ENCODE measurements at regions not wholly inside any gene's neighbourhood (a gene's known extent, or its start where the extent isn't known, plus 50 kb on each side); places are given as distances from the start of the nearest gene placed in this dataset.

DNA sequence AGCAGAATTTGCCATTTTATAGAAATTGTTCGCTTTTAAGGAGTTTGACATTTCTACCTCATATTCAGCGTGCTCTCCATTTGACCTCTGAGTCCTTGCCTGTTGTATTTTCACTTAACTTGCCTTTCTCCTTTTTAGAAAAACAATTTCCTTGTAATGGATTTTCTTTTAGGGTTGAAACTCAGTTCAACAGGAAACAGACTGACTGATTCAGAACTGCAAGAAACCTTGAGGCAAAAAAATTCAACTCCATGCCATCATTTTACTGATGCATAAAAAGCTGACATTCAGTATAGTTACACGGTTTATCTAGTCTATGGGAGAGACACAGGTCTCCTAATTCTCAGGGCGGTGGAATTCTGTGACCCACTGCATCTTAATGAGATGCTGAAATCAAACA is 59.8 kb downstream of the MRPS30 start:
- peaks cover 2% of the 10 kb centered on the region for H3K4me1 Mint-ChIP-seq
- ATAC-seq (no peak), DNase-seq (no peak)
- no peaks in the 10 kb centered on the region for H3K9me3 Mint-ChIP-seq
- no peak overlapping the region for H3K27ac Mint-ChIP-seq
- no peaks in the 10 kb centered on the region for H3K36me3 Mint-ChIP-seq (ENCODE audit: low read depth)
- H3K4me3 Mint-ChIP-seq, result no peak overlapping the region
- H3K27me3 Mint-ChIP-seq, result peaks cover 3% of the 10 kb centered on the region

DNA sequence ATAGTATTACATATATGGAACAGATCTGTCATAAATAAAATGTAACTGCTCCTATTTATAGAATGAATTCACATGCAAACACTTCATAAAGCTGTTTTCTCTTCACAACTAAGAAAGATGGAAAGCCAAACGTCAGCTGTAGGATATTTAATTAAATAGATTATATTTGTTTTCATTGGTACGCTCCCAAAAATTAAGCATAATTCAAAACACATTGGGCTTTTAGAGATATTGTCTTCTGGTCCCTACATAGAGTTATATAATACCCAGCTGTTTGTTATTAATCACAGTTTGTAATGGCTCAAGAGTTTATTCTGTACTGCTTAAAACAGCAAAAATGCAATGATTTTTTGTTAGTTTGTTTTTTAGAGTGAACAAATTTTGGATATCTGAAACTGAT is 61.2 kb downstream of the MRPS30 start:
- no peak overlapping the region for H3K27ac Mint-ChIP-seq
- ATAC-seq (no peak), DNase-seq (no peak)
- H3K4me3 Mint-ChIP-seq, result no peak overlapping the region
- no peaks in the 10 kb centered on the region for H3K36me3 Mint-ChIP-seq (ENCODE audit: low read depth)
- peaks cover 6% of the 10 kb centered on the region for H3K4me1 Mint-ChIP-seq
- H3K27me3 Mint-ChIP-seq, result no peaks in the 10 kb centered on the region
- H3K9me3 Mint-ChIP-seq, result no peaks in the 10 kb centered on the region

DNA sequence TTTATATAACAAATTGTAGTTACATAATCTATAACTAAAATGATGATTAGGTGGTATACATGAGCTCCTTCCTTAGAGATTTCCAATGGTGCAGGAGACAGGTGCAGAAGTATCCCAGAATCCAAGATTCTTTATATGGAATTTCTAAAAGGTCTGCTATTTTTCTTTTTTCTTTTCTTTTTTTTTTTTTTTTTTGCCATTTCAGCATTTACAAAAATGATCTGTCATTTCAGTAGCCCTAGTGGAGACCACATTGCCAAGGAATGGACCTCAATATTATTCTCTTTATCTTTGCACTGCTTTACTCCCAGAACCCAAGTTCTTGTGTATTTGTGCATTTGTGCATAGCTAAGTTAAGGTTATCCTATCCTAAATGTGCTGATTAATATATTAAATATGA is 61.7 kb downstream of the MRPS30 start:
- no peak for ATAC-seq
- no peak for DNase-seq
- H3K4me1 Mint-ChIP-seq, result peaks cover 10% of the 10 kb centered on the region
- H3K27ac Mint-ChIP-seq, result no peak overlapping the region
- no peaks in the 10 kb centered on the region for H3K27me3 Mint-ChIP-seq
- H3K9me3 Mint-ChIP-seq, result no peaks in the 10 kb centered on the region
- H3K36me3 Mint-ChIP-seq (ENCODE audit: low read depth), result no peaks in the 10 kb centered on the region
- H3K4me3 Mint-ChIP-seq, result no peak overlapping the region

DNA sequence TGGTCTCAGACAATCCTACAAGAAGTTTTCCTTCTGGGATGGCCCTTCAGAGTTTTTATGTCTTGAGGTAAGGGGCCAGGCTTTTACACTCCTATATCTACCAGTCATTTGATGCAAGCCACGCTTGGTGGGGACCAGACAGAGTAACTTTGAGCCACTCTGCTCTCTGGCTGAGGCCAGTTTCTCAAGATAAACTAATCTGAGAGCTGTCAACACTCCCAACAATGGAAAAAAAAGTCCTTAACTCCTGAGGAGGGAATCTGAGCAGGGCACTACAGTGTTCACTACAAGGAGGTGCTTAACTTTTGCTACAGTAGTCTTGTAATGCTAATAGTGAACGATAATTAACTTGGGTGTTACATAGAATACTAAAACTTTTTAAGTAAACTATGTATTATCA is 62.7 kb downstream of the MRPS30 start:
- ATAC-seq, result no peak
- Mint-ChIP-seq H3K4me3 (no peak overlapping the region), H3K9me3 (peaks cover 5% of the 10 kb centered on the region), H3K36me3 (ENCODE audit: low read depth) (no peaks in the 10 kb centered on the region), H3K27me3 (no peaks in the 10 kb centered on the region), H3K27ac (no peak overlapping the region), H3K4me1 (peaks cover 20% of the 10 kb centered on the region)
- DNase-seq, result no peak

DNA sequence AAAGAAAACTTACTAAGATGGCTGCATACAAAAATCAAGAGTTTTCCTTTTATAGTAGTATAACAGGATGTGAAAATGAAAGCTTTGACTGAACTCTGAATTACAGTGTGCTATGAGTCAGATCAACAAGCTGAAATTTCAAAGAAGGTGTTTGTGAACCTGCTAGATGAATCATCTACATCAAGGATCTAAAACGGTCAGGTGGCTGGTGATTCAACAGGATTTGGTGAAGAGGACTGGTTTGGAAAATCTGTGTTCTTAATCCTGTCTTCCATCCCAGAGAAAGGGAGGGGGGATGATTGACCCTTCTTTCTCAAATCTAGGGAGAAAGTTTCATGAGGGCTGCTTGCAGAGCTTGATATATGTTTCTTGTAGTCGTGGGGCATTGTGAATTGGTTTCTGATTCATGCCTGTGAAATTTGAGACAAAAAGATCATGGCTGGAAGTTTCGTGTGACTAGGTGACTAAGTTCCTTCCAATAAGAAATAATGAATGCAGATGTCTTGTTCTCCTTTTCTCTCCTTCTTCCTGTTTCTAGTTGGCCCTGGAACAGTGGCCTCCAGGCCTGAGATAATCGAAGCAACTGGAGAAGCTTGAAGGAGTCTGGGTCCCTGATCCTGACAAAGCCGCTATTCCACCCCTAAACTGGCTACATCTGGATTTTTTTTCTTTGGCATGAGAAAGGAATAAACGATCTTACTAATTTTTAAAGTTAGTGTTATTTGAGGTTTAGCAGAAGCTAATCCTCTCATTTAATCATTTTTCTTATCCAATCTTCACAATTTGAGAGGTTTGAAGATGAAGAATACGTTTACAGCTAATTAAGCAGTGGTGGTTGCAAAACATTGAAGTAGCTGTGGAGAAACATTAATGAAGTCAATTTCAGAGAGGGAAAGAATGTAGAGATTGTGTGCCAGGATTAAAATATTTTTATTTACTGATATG is 67.2 kb downstream of the MRPS30 start:
- no peaks in the 10 kb centered on the region for H3K36me3 Mint-ChIP-seq (ENCODE audit: low read depth)
- peak overlapping the region; percentile 92 for H3K27ac Mint-ChIP-seq
- H3K4me3 Mint-ChIP-seq, result peak overlapping the region; percentile 46
- peaks cover 28% of the 10 kb centered on the region for H3K4me1 Mint-ChIP-seq
- peak; percentile 8 for DNase-seq
- H3K9me3 Mint-ChIP-seq, result peaks cover 13% of the 10 kb centered on the region
- no peaks in the 10 kb centered on the region for H3K27me3 Mint-ChIP-seq
- ATAC-seq, result peak; percentile 97

DNA sequence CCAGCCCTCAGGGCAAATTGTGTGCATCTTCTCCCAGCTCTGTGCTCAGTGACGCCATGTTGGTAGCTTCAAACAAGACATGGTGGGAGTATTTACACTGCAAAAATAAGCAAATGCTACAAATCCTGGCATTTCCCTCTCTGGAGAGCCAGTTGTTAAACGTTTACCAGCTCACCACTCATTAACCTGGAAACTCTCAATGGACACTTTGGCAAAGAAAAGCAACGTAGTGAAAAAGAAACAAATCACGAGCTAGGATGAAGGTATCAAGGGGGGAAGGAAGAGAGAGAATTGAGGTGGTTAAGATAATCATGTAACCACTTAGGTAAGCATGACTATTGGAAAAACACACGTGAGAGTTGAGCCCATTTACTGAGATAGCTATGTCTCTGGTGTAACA is 72.5 kb downstream of the MRPS30 start:
- no peaks in the 10 kb centered on the region for H3K36me3 Mint-ChIP-seq (ENCODE audit: low read depth)
- peaks cover 21% of the 10 kb centered on the region for H3K9me3 Mint-ChIP-seq
- H3K4me1 Mint-ChIP-seq, result peaks cover 21% of the 10 kb centered on the region

GRCh38 chr5:44884036-44884435 is 75.3 kb downstream of the MRPS30 start:
- Mint-ChIP-seq H3K36me3 (ENCODE audit: low read depth) (no peaks in the 10 kb centered on the region), H3K4me1 (peaks cover 11% of the 10 kb centered on the region), H3K27me3 (no peaks in the 10 kb centered on the region), H3K4me3 (no peak overlapping the region), H3K9me3 (peaks cover 12% of the 10 kb centered on the region), H3K27ac (no peak overlapping the region)
- no peak for ATAC-seq
- no peak for DNase-seq

More for the DNA sequence above, 72.5 kb downstream of the MRPS30 start:
- no peaks in the 10 kb centered on the region for H3K27me3 Mint-ChIP-seq
- DNase-seq (no peak), ATAC-seq (no peak)
- H3K27ac Mint-ChIP-seq, result no peak overlapping the region
- H3K4me3 Mint-ChIP-seq, result no peak overlapping the region

- H3K27me3 Mint-ChIP-seq, result no peaks in the 10 kb centered on the region
- no peak overlapping the region for H3K4me3 Mint-ChIP-seq
- ATAC-seq, result no peak
- no peaks in the 10 kb centered on the region for H3K36me3 Mint-ChIP-seq (ENCODE audit: low read depth)
- H3K4me1 Mint-ChIP-seq, result peaks cover 9% of the 10 kb centered on the region
- peaks cover 12% of the 10 kb centered on the region for H3K9me3 Mint-ChIP-seq
- no peak overlapping the region for H3K27ac Mint-ChIP-seq
- DNase-seq, result no peak
Measured at GRCh38 chr5:44885903-44886302, 77.2 kb downstream of the MRPS30 start.

DNA sequence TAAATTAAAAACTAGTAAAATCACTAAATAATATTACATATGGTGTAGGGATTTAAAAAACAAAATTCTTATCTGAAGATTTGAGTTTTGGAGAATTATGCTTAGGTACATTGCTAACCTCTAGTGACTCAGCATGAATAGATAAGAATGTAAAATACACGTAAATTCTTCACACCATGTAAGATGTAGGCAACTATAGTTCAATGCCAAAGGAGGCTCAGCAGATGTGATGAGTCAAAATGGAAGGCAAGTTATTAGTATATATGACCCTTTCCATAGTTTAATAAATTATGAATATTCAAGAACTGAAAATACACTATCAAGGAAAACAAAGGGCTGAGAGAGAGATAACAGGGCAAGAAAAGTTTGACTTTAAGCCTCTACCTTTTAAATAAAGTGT is 79.0 kb downstream of the MRPS30 start:
- Mint-ChIP-seq H3K36me3 (ENCODE audit: low read depth) (no peaks in the 10 kb centered on the region), H3K9me3 (peaks cover 3% of the 10 kb centered on the region), H3K4me1 (peaks cover 3% of the 10 kb centered on the region), H3K27ac (no peak overlapping the region), H3K27me3 (no peaks in the 10 kb centered on the region), H3K4me3 (no peak overlapping the region)
- no peak for DNase-seq
- no peak for ATAC-seq

GRCh38 chr5:44888435-44888834 is 79.7 kb downstream of the MRPS30 start:
- peaks cover 4% of the 10 kb centered on the region for H3K9me3 Mint-ChIP-seq
- no peak overlapping the region for H3K27ac Mint-ChIP-seq
- DNase-seq, result no peak
- peaks cover 3% of the 10 kb centered on the region for H3K4me1 Mint-ChIP-seq
- no peak for ATAC-seq
- no peak overlapping the region for H3K4me3 Mint-ChIP-seq
- no peaks in the 10 kb centered on the region for H3K36me3 Mint-ChIP-seq (ENCODE audit: low read depth)
- peaks cover 4% of the 10 kb centered on the region for H3K27me3 Mint-ChIP-seq

DNA sequence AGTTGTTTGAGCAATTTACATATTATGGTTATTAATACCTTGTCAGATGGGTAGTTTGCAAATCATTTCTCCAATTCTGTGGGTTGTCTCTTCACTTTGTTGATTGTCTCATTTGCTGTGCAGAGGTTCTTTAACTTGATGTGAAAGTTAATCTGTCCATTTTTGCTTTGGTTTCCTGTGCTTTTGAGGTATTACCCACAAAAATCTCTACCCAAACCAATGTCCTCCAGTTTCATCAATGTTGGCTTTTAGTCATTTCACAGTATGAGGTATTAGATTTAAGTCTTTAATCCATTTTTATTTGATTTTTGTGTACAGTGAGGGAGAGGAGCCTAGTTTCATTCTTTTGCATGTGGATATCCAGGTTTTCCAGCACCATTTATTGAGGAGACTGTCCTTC is 82.4 kb downstream of the MRPS30 start:
- Mint-ChIP-seq H3K4me3 (no peak overlapping the region), H3K27ac (no peak overlapping the region), H3K9me3 (peaks cover 4% of the 10 kb centered on the region), H3K27me3 (peaks cover 4% of the 10 kb centered on the region), H3K36me3 (ENCODE audit: low read depth) (no peaks in the 10 kb centered on the region), H3K4me1 (peaks cover under 1% of the 10 kb centered on the region)
- ATAC-seq, result no peak
- no peak for DNase-seq

DNA sequence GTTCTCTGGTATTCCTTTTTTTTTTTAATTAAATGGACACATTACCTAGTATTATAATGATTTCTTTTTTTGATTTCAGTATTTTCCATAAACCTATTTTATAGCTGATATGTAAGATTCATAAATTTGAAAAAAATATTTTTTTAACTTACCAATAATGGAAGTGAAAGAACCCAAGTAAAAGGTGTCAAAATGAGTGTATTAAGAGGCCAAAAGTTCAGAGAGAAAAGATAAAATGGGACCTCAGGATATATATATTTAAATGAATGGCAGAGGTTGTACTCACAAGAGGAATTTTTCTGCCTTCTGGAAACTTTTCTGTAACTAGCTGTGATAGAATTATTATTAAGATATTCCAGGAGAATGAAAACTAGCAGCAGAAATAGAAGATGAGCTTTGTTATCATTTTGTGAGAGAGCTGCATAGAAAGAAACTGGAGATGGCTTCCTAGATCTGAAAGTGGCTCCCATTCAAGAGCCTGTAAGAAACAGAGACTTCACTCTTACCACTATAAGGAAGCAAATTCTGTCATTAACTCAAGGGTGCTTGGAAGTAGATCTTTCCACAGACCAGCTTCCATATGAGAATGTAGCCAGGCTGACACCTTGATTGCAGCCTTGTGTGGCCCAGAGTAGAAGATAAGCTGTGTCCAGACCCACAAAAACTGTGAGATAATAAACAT is 91.7 kb downstream of the MRPS30 start:
- no peak overlapping the region for H3K4me3 Mint-ChIP-seq
- DNase-seq, result no peak
- H3K27me3 Mint-ChIP-seq, result no peaks in the 10 kb centered on the region
- no peak for ATAC-seq
- no peaks in the 10 kb centered on the region for H3K36me3 Mint-ChIP-seq (ENCODE audit: low read depth)
- no peaks in the 10 kb centered on the region for H3K9me3 Mint-ChIP-seq
- no peaks in the 10 kb centered on the region for H3K4me1 Mint-ChIP-seq
- no peak overlapping the region for H3K27ac Mint-ChIP-seq

DNA sequence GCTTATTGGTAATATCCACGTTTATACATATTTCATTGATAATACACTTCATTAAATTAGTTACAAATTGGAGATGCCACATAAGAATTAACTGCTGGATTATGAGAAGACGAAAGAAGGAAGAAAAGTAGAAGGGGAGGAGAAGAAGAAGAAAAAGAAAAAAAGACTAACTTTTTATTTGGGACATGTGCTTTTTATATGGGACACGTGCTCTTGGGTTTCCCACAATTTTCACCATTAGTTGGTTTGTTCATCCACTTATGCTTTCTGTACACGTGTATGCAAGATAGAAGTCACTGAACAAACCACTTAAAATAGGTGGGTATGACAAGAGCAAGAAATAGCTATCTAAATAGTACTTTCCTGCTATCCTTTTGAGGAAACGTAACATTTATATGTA is 98.6 kb downstream of the MRPS30 start:
- Mint-ChIP-seq H3K4me3 (no peak overlapping the region), H3K36me3 (ENCODE audit: low read depth) (no peaks in the 10 kb centered on the region), H3K27me3 (no peaks in the 10 kb centered on the region), H3K27ac (no peak overlapping the region), H3K4me1 (no peaks in the 10 kb centered on the region), H3K9me3 (no peaks in the 10 kb centered on the region)
- ATAC-seq, result no peak
- DNase-seq, result no peak

DNA sequence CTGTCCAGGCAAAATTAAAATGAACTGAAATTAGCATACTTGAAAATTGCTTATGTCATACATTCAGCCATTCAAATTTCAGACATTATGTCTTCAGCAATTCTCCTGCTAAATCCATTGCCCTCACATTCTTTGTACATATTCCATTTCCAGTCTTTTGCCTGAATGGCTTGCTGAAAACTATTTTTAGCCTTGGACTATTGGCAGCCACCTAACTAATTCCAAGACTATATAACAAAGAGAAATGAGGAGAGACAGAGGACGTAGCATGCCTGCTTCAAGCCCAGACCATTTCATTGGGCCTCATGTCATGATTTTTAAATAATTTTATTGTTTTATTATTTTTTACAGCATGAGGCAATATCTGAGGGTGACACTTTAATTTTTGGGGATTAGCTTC is 100.3 kb downstream of the MRPS30 start:
- Mint-ChIP-seq H3K27me3 (no peaks in the 10 kb centered on the region), H3K27ac (no peak overlapping the region), H3K4me3 (no peak overlapping the region), H3K36me3 (ENCODE audit: low read depth) (no peaks in the 10 kb centered on the region), H3K9me3 (peaks cover 3% of the 10 kb centered on the region), H3K4me1 (no peaks in the 10 kb centered on the region)
- ATAC-seq (no peak), DNase-seq (no peak)

- Mint-ChIP-seq H3K27ac (no peak overlapping the region), H3K4me1 (no peaks in the 10 kb centered on the region), H3K9me3 (peaks cover 3% of the 10 kb centered on the region), H3K4me3 (no peak overlapping the region), H3K27me3 (no peaks in the 10 kb centered on the region), H3K36me3 (ENCODE audit: low read depth) (no peaks in the 10 kb centered on the region)
- ATAC-seq (no peak), DNase-seq (no peak)
Measured at GRCh38 chr5:44911501-44911900, 102.8 kb downstream of the MRPS30 start.

Data from activated naive CD8-positive, alpha-beta T cell treated with anti-CD3 and anti-CD28 coated beads, Interleukin-2, amount 50 U/mL, for 24 hours (primary cell).